HG03565 (cell line): ENCODE measurements at regions not wholly inside any gene's neighbourhood (a gene's known extent, or its start where the extent isn't known, plus 50 kb on each side); places are given as distances from the start of the nearest gene placed in this dataset.

Experiments
- ATAC-seq: cut with Tn5 transposase; IDR thresholded peaks from one replicate; pipeline ENCODE4 v1.9.1; 2021; ENCODE audit warnings: mild to moderate bottlenecking, moderate library complexity; ENCODE audit not compliant: unreplicated experiment

- no peak for ATAC-seq
These were observed 449.5 kb downstream of the VRK1 start for GRCh38 chr14:97246648-97247047.

GRCh38 chr14:97248973-97249372, 451.8 kb downstream of the VRK1 start:
- no peak for ATAC-seq

GRCh38 chr14:97250931-97251330, 453.7 kb downstream of the VRK1 start:
- ATAC-seq, result no peak

- no peak for ATAC-seq
These were observed 454.4 kb downstream of the VRK1 start for GRCh38 chr14:97251491-97252155.

- no peak for ATAC-seq
These were observed 456.6 kb downstream of the VRK1 start for GRCh38 chr14:97253756-97254155.

- no peak for ATAC-seq
These were observed 465.2 kb downstream of the VRK1 start for GRCh38 chr14:97262336-97262735.

GRCh38 chr14:97264516-97265230, 467.5 kb downstream of the VRK1 start:
- ATAC-seq, result no peak

- no peak for ATAC-seq
These were observed 469.5 kb downstream of the VRK1 start for GRCh38 chr14:97266653-97267052.

- ATAC-seq, result no peak
These were observed 470.3 kb downstream of the VRK1 start for GRCh38 chr14:97267509-97267908.

GRCh38 chr14:97268097-97268496, 470.9 kb downstream of the VRK1 start:
- no peak for ATAC-seq

GRCh38 chr14:97270308-97270707, 473.1 kb downstream of the VRK1 start:
- ATAC-seq, result no peak

GRCh38 chr14:97271451-97271960, 474.3 kb downstream of the VRK1 start:
- ATAC-seq, result no peak

- ATAC-seq, result no peak
These were observed 476.4 kb downstream of the VRK1 start for GRCh38 chr14:97273540-97273939.

- ATAC-seq, result no peak
These were observed 477.4 kb downstream of the VRK1 start for GRCh38 chr14:97274626-97275025.

- no peak for ATAC-seq
These were observed 478.1 kb downstream of the VRK1 start for GRCh38 chr14:97275276-97275675.

GRCh38 chr14:97276573-97276972, 479.4 kb downstream of the VRK1 start:
- no peak for ATAC-seq

- no peak for ATAC-seq
These were observed 480.5 kb downstream of the VRK1 start for GRCh38 chr14:97277711-97278110.

- ATAC-seq, result no peak
These were observed 483.3 kb downstream of the VRK1 start for GRCh38 chr14:97280526-97280925.

- no peak for ATAC-seq
These were observed 484.6 kb downstream of the VRK1 start for GRCh38 chr14:97281741-97282140.

- no peak for ATAC-seq
These were observed 485.2 kb downstream of the VRK1 start for GRCh38 chr14:97282210-97283004.

GRCh38 chr14:97283005-97283403, 485.8 kb downstream of the VRK1 start:
- no peak for ATAC-seq

- ATAC-seq, result no peak
These were observed 486.2 kb downstream of the VRK1 start for GRCh38 chr14:97283426-97283825.
